HG02970 (cell line): ENCODE measurements at regions not wholly inside any gene's neighbourhood (a gene's known extent, or its start where the extent isn't known, plus 50 kb on each side); places are given as distances from the start of the nearest gene placed in this dataset.
A peak's percentile ranks its signal among the peaks of the same experiment; 100 is the strongest.

ENCODE experiments used
- ATAC-seq: cut with Tn5 transposase; IDR thresholded peaks from one replicate; pipeline ENCODE4 v1.9.1; 2021; ENCODE audit warnings: mild to moderate bottlenecking, moderate library complexity, moderate number of reproducible peaks; ENCODE audit not compliant: unreplicated experiment, low FRiP score

- no peak for ATAC-seq
Measured at GRCh38 chr2:22253171-22253570, 1129.4 kb downstream of the TDRD15 start.

- ATAC-seq = no peak
Measured at GRCh38 chr2:22261165-22261564, 1123.8 kb upstream of the KLHL29 start.

- no peak for ATAC-seq
Measured at GRCh38 chr2:22270341-22270740, 1114.6 kb upstream of the KLHL29 start.

DNA sequence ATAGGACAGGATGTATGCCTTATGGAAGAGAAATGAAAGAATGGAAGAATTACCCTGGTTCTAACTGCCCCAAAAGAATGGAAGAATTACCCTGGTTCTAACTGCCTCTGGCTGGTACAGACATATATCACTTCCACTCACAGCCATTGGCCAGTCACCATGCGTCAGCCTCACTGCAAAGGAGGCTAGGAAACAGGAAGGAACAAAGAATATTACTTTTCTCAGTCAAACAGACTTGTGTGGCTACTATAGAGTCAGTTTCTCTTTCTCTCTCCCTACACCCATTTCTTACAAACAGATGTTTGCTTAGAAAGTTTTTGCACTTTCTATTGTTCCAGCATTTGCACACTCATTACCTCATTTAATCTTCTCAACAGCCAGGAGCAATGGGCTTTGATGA lies 1111.1 kb upstream of the KLHL29 start:
- no peak for ATAC-seq

- ATAC-seq = no peak
Measured at GRCh38 chr2:22274661-22275060, 1110.3 kb upstream of the KLHL29 start.

DNA sequence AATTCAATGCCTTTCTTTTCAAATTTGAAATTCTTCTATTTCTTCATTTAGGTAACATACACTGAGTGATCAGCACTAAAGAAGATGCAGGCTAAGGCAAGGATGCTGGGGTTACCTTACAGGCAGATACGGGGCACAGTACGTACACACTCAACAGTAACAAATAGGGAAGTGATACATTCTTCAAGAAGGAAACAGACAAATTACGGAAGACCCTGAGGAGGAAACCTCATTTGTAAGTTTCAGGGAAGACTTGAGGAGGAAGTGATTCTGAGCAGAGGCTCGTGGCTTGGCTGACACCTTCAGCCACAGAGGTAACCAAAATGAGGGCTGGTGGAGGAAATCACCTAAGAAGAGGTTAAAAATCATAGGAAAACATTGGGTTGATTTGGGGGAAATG lies 1108.3 kb upstream of the KLHL29 start:
- ATAC-seq = no peak

DNA sequence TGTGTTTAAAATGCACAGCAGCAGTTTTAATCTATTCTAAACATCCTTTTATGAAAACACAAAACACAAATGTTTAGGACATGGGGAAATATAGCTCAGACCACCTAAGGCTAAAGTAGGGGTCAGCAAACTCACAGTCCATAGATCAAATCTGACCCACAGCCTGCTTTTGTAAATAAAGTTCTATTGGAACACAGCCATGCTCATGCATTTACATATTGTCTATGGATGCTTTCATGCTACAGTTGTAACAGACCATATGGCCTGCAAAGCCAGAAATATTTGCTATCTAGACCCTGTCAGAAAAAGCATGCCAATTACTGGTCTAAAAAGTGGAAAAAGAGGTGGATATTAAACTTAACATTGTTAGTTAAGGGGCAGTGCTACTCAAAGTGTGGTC lies 1105.4 kb upstream of the KLHL29 start:
- no peak for ATAC-seq

- no peak for ATAC-seq
Measured at GRCh38 chr2:22281033-22281432, 1103.9 kb upstream of the KLHL29 start.

DNA sequence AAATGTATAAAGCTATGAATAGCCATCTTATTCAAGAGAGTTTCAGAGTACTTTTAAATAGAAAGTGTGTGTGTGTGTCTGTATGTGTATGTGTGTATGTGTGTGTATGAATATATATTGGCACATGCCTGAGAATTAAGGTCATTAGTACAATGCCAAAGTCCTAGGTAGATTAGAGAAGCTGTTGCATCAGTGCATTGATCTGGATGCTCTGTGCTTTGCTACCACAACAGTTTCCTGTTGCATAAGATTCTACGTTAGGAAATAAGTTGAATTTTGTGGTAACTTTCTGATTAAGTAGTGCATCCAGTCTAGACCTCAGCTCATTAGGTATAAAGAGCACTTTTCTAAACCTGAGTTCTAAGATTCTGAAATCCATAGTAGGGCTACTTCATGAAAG lies 1102.8 kb upstream of the KLHL29 start:
- ATAC-seq = no peak

- no peak for ATAC-seq
Measured at GRCh38 chr2:22282916-22283315, 1102.1 kb upstream of the KLHL29 start.

DNA sequence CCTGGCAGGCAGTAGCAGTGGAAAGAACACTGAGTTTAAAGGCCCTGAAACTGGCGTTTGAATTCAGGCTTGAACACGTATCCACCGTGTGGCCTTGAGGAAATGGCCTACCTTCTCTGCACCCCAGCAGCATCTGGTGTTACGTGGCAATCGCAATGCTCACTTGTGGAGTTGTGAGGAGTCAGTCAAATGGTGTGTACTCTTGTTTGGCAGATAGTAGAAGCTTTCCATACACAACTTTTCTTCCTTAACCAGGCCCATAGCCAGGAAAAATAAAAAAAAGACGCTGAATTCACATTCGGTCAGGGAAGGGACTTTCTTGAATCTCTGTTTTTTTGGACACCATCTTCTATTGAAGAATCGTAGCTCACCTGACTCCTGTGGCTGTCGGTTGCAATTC lies 1101.5 kb upstream of the KLHL29 start:
- ATAC-seq = no peak

- ATAC-seq = no peak
Measured at GRCh38 chr2:22290302-22290701, 1094.7 kb upstream of the KLHL29 start.

DNA sequence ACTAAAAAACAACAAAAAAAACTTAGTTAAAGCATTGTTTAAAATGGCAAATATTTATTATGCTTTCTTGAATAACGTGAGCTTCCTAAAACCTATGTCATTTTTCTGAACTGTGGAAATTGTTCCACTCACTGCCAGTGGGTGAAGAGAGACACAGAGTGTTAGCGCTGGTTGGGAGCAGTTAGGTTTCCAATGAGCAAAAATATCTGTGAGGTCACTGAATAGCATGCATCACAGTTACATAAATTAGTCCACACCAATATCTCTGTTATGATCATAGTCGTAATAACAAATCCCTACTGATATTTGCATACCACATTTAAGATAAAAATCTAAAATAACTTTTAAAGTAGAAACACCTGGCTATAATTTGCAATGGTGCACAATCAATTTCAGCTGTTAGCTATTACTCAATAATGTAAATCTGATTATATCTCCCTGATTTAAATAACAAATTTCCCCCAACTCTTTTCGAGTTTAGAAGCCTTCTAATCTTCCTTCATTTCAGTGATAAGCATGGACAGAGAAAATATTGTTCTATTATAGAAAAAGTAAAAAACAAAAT lies 1094.0 kb upstream of the KLHL29 start:
- ATAC-seq = no peak

- no peak for ATAC-seq
Measured at GRCh38 chr2:22301228-22301627, 1083.8 kb upstream of the KLHL29 start.

GRCh38 chr2:22326250-22326649 lies 1058.7 kb upstream of the KLHL29 start:
- ATAC-seq = no peak

DNA sequence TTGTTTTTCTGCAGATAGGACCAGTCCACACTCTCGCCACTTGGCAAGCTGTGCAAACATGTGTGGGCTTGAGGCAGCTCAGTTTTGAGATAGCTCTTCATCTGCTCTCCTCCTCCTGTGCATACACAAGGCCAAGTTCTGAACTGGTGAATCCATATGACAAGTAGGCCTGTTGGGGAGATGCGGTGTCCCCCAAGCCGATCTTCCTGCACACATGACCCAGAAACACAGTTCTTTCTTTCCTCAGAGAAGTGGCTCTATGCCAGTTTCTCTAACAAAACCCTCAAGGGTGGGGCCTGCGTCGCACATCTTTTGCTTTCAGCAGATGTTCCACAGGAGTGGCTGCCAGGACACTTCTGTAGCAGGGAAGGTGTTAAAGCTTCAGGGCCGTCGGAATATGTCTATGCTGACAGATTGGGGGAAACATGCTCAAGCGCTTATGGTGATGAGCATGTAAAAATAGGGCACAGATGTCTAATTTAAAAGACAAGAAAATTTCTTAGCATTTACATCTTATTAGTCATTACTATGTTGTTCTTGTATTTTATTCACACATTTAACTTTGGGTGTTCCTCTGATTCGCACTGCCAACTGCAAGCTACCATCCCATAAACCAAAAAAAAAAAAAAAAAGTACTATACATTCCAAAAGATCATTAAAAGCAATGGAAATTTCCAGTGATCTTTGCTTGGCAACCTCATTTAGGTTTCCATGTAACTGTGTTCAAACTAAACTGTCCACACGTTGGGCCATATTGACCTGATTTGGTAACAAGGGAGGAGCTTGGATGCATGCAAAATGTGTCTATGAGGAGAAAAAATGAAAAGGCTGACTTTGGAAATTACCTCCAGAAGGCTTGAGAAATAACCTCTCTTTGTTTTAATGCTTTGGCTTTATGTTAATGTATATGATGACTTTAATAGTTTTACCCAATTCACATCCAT lies 1055.5 kb upstream of the KLHL29 start:
- ATAC-seq = no peak

DNA sequence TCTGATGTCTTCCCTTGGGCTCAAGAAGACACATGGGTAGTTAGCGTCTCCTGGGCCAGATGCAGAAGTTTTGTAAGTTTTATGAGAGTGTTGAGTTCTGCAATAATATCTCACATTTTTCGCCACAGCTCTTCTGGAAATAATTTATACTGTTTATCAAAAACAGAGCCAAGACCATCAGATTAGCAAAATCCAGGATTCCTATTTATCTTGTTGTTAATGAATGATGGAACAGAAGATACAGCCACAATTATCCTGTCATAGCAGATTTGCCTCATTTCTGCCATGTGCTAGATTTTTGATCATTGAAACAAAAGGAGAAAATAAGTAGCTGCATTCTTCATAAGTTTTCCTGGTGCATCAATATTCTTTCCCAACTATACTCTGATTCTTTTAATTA lies 1048.6 kb upstream of the KLHL29 start:
- no peak for ATAC-seq

GRCh38 chr2:22340716-22341115 lies 1044.3 kb upstream of the KLHL29 start:
- no peak for ATAC-seq

DNA sequence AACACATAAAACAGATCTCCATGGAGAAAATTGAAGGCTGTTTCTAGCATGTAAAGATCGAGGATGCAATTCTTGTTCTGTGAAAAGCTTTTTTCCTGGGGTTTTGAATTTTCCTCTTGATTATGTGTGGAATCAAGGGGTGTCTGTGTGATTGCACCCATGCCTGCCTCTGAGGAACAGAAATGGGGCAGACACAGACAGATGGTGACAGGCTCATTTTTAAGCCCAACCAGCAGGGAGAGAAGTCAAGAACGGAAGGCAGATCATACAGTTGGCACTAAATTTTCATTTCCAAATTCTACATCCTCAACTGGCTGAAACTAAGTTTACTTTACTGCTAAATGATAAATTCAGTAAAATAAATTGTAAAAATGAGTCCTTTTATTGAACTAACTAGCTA lies 1037.7 kb upstream of the KLHL29 start:
- ATAC-seq = no peak

DNA sequence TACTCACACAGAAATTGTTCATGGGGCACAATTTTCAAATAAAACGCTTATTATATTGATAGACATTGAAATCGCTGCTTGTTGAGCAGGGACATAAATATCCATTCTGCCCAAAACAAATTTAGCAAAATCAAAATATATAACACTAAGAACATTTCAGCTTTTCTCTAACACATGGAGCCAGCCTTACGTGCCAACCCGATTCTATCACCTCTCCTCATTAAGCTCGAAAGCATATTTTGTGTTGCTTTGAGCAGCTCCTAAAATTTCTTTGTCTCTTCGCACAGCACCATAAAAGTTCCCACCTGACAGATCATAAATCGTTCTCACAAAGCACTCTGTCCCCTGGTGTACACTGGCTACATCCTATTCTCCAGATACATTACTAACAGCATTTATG lies 1034.4 kb upstream of the KLHL29 start:
- ATAC-seq = no peak

- peak; percentile 76 for ATAC-seq
Measured at GRCh38 chr2:22355816-22356433, 1029.1 kb upstream of the KLHL29 start.
